LoVo (cell line): ENCODE measurements at regions not wholly inside any gene's neighbourhood (a gene's known extent, or its start where the extent isn't known, plus 50 kb on each side); places are given as distances from the start of the nearest gene placed in this dataset.
"Not testable (repeated sequence)": the region's sequence is repeated elsewhere in the genome, so short reads cannot be mapped to it uniquely, and the experiment has no call there.

ENCODE experiments used
- DNase-seq: peaks from one replicate; pipeline ENCODE4 v3.0.0-alpha.2; 2016; ENCODE audit warnings: low spot score

- DNase-seq, result no peak
Measured at GRCh38 chrX:117680286-117680685, 436.3 kb downstream of the KLHL13 start.

GRCh38 chrX:117653396-117653795 lies 463.2 kb downstream of the KLHL13 start:
- no peak for DNase-seq

GRCh38 chrX:117645639-117646038 lies 471.0 kb downstream of the KLHL13 start:
- no peak for DNase-seq

- no peak for DNase-seq
Measured at GRCh38 chrX:117641913-117642656, 474.5 kb downstream of the KLHL13 start.

GRCh38 chrX:117636826-117637225 lies 479.8 kb downstream of the KLHL13 start:
- DNase-seq, result no peak

GRCh38 chrX:117633277-117633676 lies 483.3 kb downstream of the KLHL13 start:
- no peak for DNase-seq

- DNase-seq, result no peak
Measured at GRCh38 chrX:117628381-117628780, 488.2 kb downstream of the KLHL13 start.

GRCh38 chrX:117610806-117611205 lies 505.8 kb downstream of the KLHL13 start:
- no peak for DNase-seq

GRCh38 chrX:117610049-117610448 lies 506.6 kb downstream of the KLHL13 start:
- no peak for DNase-seq

- no peak for DNase-seq
Measured at GRCh38 chrX:117607561-117607960, 509.0 kb downstream of the KLHL13 start.

- DNase-seq, result not testable (repeated sequence)
Measured at GRCh38 chrX:117606101-117606500, 510.5 kb downstream of the KLHL13 start.

GRCh38 chrX:117570160-117570559 lies 546.5 kb downstream of the KLHL13 start:
- no peak for DNase-seq

- DNase-seq, result no peak
Measured at GRCh38 chrX:117568238-117568637, 548.4 kb downstream of the KLHL13 start.

GRCh38 chrX:117543885-117544284 lies 572.7 kb downstream of the KLHL13 start:
- DNase-seq, result no peak

GRCh38 chrX:117539090-117539418 lies 577.6 kb downstream of the KLHL13 start:
- DNase-seq, result no peak

- DNase-seq, result no peak
Measured at GRCh38 chrX:117538178-117539089, 578.2 kb downstream of the KLHL13 start.

GRCh38 chrX:117532339-117532738 lies 584.3 kb downstream of the KLHL13 start:
- no peak for DNase-seq

GRCh38 chrX:117522725-117523700 lies 593.6 kb downstream of the KLHL13 start:
- DNase-seq, result no peak

GRCh38 chrX:117517994-117518393 lies 598.6 kb downstream of the KLHL13 start:
- DNase-seq, result no peak

GRCh38 chrX:117511379-117511778 lies 605.2 kb downstream of the KLHL13 start:
- DNase-seq, result no peak

GRCh38 chrX:117510453-117510852 lies 606.2 kb downstream of the KLHL13 start:
- no peak for DNase-seq

GRCh38 chrX:117508021-117508420 lies 608.6 kb downstream of the KLHL13 start:
- no peak for DNase-seq
